Cardiac fibroblast (primary cell): ENCODE measurements at regions not wholly inside any gene's neighbourhood (a gene's known extent, or its start where the extent isn't known, plus 50 kb on each side); places are given as distances from the start of the nearest gene placed in this dataset.
"Not testable (repeated sequence)": the region's sequence is repeated elsewhere in the genome, so short reads cannot be mapped to it uniquely, and the experiment has no call there.

ENCODE experiments used
- DNase-seq, 2 donors: peaks; one replicate each; pipeline versions ENCODE4 v3.0.0 to v3.0.0-alpha.2; 2010; ENCODE audit warnings: low read depth in 2 of 2
- H3K4me3 ChIP-seq, 2 donors: replicated peaks in 1 of 2; 1 replicate in 1 of 2; 2 replicates in 1 of 2; pipeline ENCODE4 v1.5.1; 2011; ENCODE audit warnings: low read depth in 2 of 2, low read length in 2 of 2, mild to moderate bottlenecking in 2 of 2, moderate library complexity in 1 of 2
- TF ChIP-seq, protein P1 (sequence below): IDR thresholded peaks from one replicate; pipeline ENCODE4 v1.5.1; 2011; ENCODE audit warnings: low read depth, mild to moderate bottlenecking, low read length, inconsistent platforms

DNA sequence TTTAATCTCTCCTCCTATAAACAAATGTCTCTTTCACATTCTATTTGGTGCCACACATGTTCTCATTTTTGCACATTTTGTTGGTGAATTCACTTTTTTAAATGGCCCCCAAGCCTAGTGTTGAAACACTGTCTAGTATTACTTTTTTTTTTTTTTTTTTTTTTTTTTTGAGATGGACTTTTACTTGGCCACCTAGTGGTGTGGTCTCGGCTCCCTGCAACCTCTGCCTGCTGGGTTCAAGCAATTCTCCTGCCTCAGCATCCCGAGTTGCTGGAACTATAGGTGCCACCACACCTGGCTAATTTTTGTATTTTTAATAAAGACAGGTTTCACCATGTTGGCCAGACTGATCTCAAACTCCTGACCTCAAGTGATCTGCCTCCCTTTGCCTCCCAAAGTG, 273.8 kb upstream of the SLC14A2 start:
- DNase-seq, result no peak
- TF ChIP-seq, protein P1, sequence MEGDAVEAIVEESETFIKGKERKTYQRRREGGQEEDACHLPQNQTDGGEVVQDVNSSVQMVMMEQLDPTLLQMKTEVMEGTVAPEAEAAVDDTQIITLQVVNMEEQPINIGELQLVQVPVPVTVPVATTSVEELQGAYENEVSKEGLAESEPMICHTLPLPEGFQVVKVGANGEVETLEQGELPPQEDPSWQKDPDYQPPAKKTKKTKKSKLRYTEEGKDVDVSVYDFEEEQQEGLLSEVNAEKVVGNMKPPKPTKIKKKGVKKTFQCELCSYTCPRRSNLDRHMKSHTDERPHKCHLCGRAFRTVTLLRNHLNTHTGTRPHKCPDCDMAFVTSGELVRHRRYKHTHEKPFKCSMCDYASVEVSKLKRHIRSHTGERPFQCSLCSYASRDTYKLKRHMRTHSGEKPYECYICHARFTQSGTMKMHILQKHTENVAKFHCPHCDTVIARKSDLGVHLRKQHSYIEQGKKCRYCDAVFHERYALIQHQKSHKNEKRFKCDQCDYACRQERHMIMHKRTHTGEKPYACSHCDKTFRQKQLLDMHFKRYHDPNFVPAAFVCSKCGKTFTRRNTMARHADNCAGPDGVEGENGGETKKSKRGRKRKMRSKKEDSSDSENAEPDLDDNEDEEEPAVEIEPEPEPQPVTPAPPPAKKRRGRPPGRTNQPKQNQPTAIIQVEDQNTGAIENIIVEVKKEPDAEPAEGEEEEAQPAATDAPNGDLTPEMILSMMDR, result no peak
- H3K4me3 ChIP-seq, result no peak overlapping the region

DNA sequence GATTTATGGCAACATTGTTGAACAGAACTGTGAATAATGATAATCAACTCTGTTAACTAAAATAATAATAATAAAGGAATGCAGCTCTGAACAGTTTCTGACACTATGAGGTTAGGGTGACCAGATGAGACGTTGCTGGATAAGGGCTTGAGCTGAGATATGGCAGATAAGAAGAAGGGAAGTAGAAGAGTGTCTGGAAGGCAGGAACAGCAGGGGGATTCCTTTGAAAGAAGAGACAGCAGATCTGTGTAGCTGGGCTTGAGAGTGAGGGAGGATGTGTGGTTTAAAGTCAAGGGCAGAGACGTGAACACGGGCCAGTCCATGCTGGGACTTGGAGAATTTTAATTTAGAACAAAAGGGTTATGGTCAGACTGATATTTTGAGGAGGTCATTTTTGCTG, 273.1 kb upstream of the SLC14A2 start:
- TF ChIP-seq, protein P1, result no peak

DNA sequence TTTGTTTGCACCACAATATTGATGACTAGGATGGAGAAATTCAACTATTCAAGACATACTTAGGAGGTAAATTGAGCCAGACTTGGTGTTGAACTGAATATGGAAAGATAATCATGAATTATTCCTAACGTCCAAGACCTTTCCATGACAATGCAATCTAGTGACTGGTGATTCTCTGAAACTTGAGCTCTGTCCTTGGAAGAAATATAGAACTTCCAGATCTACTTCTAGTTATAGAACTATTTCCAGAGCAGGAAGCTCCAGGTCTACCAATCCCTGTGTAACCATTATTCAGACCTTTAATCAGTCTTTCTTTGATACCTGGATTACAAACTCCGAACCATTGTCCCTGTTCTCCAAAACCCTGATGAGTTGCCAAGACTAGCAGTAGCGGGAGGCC, 272.6 kb upstream of the SLC14A2 start:
- no peak overlapping the region for H3K4me3 ChIP-seq
- DNase-seq, result no peak
- TF ChIP-seq, protein P1, result no peak

More for the DNA sequence above, 273.1 kb upstream of the SLC14A2 start:
- H3K4me3 ChIP-seq, result no peak overlapping the region
- DNase-seq, result no peak

DNA sequence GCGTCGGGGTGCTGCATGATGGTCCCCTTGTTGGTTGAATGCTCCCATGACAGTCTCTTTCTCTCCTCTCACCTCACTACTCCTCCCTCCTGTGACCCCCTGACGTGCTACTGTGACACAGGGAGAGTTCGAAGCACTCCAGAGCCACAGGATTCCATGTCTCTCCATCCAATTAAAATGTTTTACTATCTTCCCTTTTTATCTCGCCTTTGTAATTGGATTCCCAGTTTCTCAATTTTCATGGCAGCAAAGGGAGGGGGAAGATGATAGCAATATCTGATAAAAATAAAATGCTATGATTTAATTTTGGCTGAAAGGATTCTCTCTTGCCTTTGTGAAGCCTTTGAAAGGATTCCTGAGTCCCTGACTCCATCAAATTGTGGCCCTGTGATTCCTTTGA, 271.9 kb upstream of the SLC14A2 start:
- no peak overlapping the region for H3K4me3 ChIP-seq
- TF ChIP-seq, protein P1, result no peak
- DNase-seq, result no peak

DNA sequence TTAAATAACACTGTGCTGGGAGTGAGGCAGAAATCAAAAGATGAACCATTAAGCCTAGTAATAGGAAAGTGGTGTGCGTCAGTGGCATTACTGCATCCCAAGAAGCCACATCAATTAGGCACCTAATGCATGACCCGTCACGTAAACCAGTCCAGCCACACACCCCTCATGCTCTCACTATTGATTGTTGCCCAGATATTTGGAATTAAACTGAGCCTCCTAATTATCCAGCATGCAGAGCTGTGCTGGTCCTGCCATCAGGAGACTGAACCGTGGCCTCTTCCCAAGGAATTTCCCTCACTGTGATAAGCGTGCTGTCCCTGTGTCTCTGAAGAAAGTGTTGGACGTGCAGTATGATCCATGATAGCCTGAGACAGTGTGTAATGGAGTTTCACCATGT, 270.6 kb upstream of the SLC14A2 start:
- not testable (repeated sequence) for DNase-seq, H3K4me3 ChIP-seq

DNA sequence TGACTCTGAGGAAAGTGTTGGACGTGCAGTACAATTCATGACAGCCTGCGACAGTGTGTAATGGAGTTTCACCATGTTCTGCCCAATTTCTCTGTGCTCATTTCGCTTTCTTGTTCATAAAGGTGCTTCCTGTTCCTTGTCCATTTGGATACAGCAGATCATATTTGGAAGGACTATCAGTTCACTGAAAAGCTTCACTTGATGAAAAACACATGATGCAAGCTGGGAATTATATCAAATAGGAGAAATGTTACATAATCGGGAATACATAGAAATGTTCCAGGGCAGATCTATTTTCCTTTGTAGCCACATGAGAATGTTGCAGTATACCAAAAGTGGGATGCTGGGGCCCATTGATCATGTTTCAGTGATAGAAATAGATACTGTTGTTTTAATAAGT, 266.3 kb upstream of the SLC14A2 start:
- TF ChIP-seq, protein P1, result no peak
- DNase-seq, result no peak

DNA sequence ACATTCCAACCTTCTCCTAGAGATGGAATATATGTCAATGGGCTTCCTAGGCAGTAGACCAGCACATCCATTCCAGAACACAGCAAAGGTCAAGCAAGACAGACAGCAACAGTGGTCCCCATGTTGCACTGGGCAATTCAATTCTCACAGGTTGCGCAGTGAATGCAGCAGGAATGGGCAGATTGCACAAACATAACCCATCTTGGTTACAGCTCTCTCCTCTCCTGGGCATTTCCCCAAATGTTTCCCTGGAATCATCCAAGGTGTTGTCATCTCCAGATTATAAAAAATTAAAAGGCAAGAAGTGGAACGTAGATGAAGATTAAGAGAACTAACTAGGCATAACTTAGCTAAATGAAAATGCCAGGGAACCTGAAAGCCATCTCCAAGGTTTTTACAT, 265.8 kb upstream of the SLC14A2 start:
- no peak overlapping the region for H3K4me3 ChIP-seq
- DNase-seq, result no peak
- TF ChIP-seq, protein P1, result no peak

More for the DNA sequence above, 266.3 kb upstream of the SLC14A2 start:
- H3K4me3 ChIP-seq, result no peak overlapping the region
